AG04450 (cell line): ENCODE measurements at regions not wholly inside any gene's neighbourhood (a gene's known extent, or its start where the extent isn't known, plus 50 kb on each side); places are given as distances from the start of the nearest gene placed in this dataset.

Experiments used
- CTCF ChIA-PET: fragments of 300-600, 350-600 bp; formaldehyde crosslinking; extraction: SDS; loops from one replicate; lab custom pipeline; 2022; ENCODE audit warnings: antibody characterized with exemption, inconsistent platforms; lab: Charles Lee
- POLR2A ChIA-PET: fragments of 350-600 bp; formaldehyde crosslinking; extraction: SDS; loops from one replicate; lab custom pipeline; 2021; ENCODE audit warnings: antibody characterized with exemption, inconsistent platforms; lab: Yijun Ruan, JAX
- DNase-seq: peaks from one replicate; pipeline ENCODE4 v3.0.0-alpha.2; 2011; ENCODE audit warnings: low read depth, low spot score
- H3K27ac ChIP-seq: one replicate; pipeline ENCODE4 v1.5.1; 2012; ENCODE audit warnings: low read depth, low read length, control low read depth
- H3K27me3 ChIP-seq: one replicate; pipeline ENCODE4 v1.6.0; 2012; ENCODE audit warnings: low read length; ENCODE audit not compliant: control insufficient read depth, insufficient read depth
- H3K4me3 ChIP-seq: 2 replicates; pipeline ENCODE4 v1.5.1; 2011; ENCODE audit warnings: mild to moderate bottlenecking, low read depth, low read length, control low read depth
- H3K9me3 ChIP-seq: 2 replicates; pipeline ENCODE4 v1.5.1; 2012; ENCODE audit warnings: low read length; ENCODE audit not compliant: control insufficient read depth, insufficient read depth
- TF ChIP-seq, protein P1 (sequence below): IDR thresholded peaks from 2 replicates; pipeline ENCODE4 v1.5.1; 2011; ENCODE audit warnings: low read depth, low read length, control low read depth, inconsistent platforms

GRCh38 chr14:39621678-39622077, 189.4 kb upstream of the FBXO33 start:
- TF ChIP-seq, protein P1, sequence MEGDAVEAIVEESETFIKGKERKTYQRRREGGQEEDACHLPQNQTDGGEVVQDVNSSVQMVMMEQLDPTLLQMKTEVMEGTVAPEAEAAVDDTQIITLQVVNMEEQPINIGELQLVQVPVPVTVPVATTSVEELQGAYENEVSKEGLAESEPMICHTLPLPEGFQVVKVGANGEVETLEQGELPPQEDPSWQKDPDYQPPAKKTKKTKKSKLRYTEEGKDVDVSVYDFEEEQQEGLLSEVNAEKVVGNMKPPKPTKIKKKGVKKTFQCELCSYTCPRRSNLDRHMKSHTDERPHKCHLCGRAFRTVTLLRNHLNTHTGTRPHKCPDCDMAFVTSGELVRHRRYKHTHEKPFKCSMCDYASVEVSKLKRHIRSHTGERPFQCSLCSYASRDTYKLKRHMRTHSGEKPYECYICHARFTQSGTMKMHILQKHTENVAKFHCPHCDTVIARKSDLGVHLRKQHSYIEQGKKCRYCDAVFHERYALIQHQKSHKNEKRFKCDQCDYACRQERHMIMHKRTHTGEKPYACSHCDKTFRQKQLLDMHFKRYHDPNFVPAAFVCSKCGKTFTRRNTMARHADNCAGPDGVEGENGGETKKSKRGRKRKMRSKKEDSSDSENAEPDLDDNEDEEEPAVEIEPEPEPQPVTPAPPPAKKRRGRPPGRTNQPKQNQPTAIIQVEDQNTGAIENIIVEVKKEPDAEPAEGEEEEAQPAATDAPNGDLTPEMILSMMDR: no peak
- Histone ChIP-seq H3K27ac (no peak overlapping the region), H3K4me3 (no peak overlapping the region), H3K27me3 (no peaks in the 10 kb centered on the region), H3K9me3 (peaks cover 12% of the 10 kb centered on the region)
- ChIA-PET CTCF (no interaction called here), POLR2A (no interaction called here)
- DNase-seq: no peak

GRCh38 chr14:39621223-39621622, 189.0 kb upstream of the FBXO33 start:
- POLR2A ChIA-PET: no interaction called here
- CTCF ChIA-PET: no interaction called here
- TF ChIP-seq, protein P1: no peak
- DNase-seq: no peak
- Histone ChIP-seq H3K4me3 (no peak overlapping the region), H3K27me3 (no peaks in the 10 kb centered on the region), H3K27ac (no peak overlapping the region), H3K9me3 (peaks cover 14% of the 10 kb centered on the region; the same call in 1 of the 2 replicates)

DNA sequence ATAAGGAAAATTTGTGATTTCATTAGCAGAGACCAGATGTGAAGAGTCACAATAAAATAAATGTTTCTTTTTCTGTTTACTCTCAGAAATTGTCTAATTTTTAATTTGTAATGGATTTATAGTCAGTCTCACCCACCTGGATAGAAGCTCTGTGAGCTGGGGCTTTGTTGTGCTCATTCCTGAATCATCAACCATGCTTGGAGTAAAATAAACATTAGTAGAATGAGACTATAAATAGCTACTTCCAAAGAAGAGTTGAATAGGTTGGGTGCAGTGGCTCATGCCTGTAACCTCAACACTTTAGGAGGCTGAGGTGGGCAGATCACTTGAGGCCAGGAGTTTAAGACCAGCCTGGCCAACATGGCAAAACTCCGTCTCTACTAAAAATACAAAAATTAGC, 185.3 kb upstream of the FBXO33 start:
- ChIA-PET CTCF (no interaction called here), POLR2A (no interaction called here)
- no peak for DNase-seq

GRCh38 chr14:39615352-39615751, 183.1 kb upstream of the FBXO33 start:
- Histone ChIP-seq H3K4me3 (no peak overlapping the region), H3K27me3 (no peaks in the 10 kb centered on the region), H3K9me3 (peaks cover 16% of the 10 kb centered on the region), H3K27ac (no peak overlapping the region)
- TF ChIP-seq, protein P1: no peak
- no peak for DNase-seq
- POLR2A ChIA-PET: no interaction called here
- CTCF ChIA-PET: no interaction called here

More for the DNA sequence above, 185.3 kb upstream of the FBXO33 start:
- Histone ChIP-seq H3K27ac (no peak overlapping the region), H3K9me3 (peaks cover 16% of the 10 kb centered on the region; the same call in 1 of the 2 replicates), H3K27me3 (no peaks in the 10 kb centered on the region), H3K4me3 (no peak overlapping the region)
- TF ChIP-seq, protein P1: no peak

DNA sequence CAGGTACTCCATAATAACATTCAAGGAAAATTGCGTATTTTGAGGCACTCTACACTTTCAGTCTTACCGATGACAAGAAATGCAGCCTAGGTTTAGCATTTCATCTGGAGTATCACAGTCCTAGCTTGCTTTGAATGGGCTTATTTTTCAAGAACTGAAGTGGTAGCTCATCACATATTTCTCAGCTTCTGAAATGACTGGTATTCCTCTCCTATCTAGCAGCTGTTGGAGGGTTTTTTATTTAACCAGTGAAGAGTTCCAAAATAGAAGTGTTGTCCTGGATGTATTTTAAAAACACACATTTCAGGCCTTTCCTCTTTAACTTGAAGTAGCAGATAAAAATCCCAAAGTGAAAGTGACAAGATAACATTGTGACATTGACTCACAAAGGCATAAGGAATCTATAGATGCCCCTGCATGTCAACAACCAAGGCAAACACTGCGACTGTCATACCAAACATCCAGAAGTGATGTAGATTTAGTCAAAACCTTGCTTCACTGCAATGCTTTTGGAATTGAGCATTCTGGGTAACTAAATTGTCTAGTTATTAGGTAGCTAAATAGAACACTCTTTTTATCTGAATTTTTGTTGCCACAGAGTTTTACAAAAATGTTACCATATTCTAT, 182.2 kb upstream of the FBXO33 start:
- no peak overlapping the region for H3K4me3 ChIP-seq
- DNase-seq: no peak
- H3K9me3 ChIP-seq: peaks cover 16% of the 10 kb centered on the region
- CTCF ChIA-PET: no interaction called here
- no peak overlapping the region for H3K27ac ChIP-seq
- POLR2A ChIA-PET: no interaction called here
- no peaks in the 10 kb centered on the region for H3K27me3 ChIP-seq
- TF ChIP-seq, protein P1: no peak
